Endometrium (tissue), 2 donors: ENCODE measurements at regions not wholly inside any gene's neighbourhood (a gene's known extent, or its start where the extent isn't known, plus 50 kb on each side); places are given as distances from the start of the nearest gene placed in this dataset.
"Not testable (repeated sequence)": the region's sequence is repeated elsewhere in the genome, so short reads cannot be mapped to it uniquely, and the experiment has no call there.

Experiments used
- FAIRE-seq: peaks from 2 replicates; lab custom pipeline; 2012; peaks lifted over from hg19 to GRCh38; lab: Jason Lieb, UNC
- donor health status: control.
- donor health status: control.

- FAIRE-seq, result not testable (repeated sequence)
Measured at GRCh38 chr13:86253497-86253896, 454.3 kb upstream of the SLITRK6 start.

- not testable (repeated sequence) for FAIRE-seq
Measured at GRCh38 chr13:86255820-86256219, 456.6 kb upstream of the SLITRK6 start.

GRCh38 chr13:86269511-86269910, 470.3 kb upstream of the SLITRK6 start:
- no peak for FAIRE-seq

- FAIRE-seq, result no peak
Measured at GRCh38 chr13:86282442-86282841, 483.2 kb upstream of the SLITRK6 start.

GRCh38 chr13:86283031-86283430, 483.8 kb upstream of the SLITRK6 start:
- FAIRE-seq, result no peak

GRCh38 chr13:86298725-86299124, 499.5 kb upstream of the SLITRK6 start:
- FAIRE-seq, result no peak

GRCh38 chr13:86299128-86299527, 499.9 kb upstream of the SLITRK6 start:
- no peak for FAIRE-seq

- FAIRE-seq, result no peak
Measured at GRCh38 chr13:86309881-86310280, 510.7 kb upstream of the SLITRK6 start.

GRCh38 chr13:86313421-86313820, 514.2 kb upstream of the SLITRK6 start:
- FAIRE-seq, result no peak

GRCh38 chr13:86318450-86318849, 519.2 kb upstream of the SLITRK6 start:
- no peak for FAIRE-seq

- no peak for FAIRE-seq
Measured at GRCh38 chr13:86324191-86324590, 525.0 kb upstream of the SLITRK6 start.

- no peak for FAIRE-seq
Measured at GRCh38 chr13:86355301-86355700, 556.1 kb upstream of the SLITRK6 start.

GRCh38 chr13:86357106-86357505, 557.9 kb upstream of the SLITRK6 start:
- no peak for FAIRE-seq

- FAIRE-seq, result not testable (repeated sequence)
Measured at GRCh38 chr13:86363749-86364148, 564.5 kb upstream of the SLITRK6 start.

- no peak for FAIRE-seq
Measured at GRCh38 chr13:86368924-86369323, 569.7 kb upstream of the SLITRK6 start.

GRCh38 chr13:86377451-86377850, 578.2 kb upstream of the SLITRK6 start:
- FAIRE-seq, result no peak

GRCh38 chr13:86378628-86379027, 579.4 kb upstream of the SLITRK6 start:
- no peak for FAIRE-seq

- no peak for FAIRE-seq
Measured at GRCh38 chr13:86383151-86383550, 583.9 kb upstream of the SLITRK6 start.

- FAIRE-seq, result no peak
Measured at GRCh38 chr13:86383561-86383960, 584.3 kb upstream of the SLITRK6 start.

GRCh38 chr13:86397635-86398034, 598.4 kb upstream of the SLITRK6 start:
- no peak for FAIRE-seq

- no peak for FAIRE-seq
Measured at GRCh38 chr13:86399572-86399971, 600.4 kb upstream of the SLITRK6 start.

GRCh38 chr13:86402500-86402899, 603.3 kb upstream of the SLITRK6 start:
- FAIRE-seq, result no peak

- no peak for FAIRE-seq
Measured at GRCh38 chr13:86403181-86403580, 604.0 kb upstream of the SLITRK6 start.

- no peak for FAIRE-seq
Measured at GRCh38 chr13:86409466-86410241, 610.4 kb upstream of the SLITRK6 start.
